GM23338 (cell line): ENCODE measurements at regions not wholly inside any gene's neighbourhood (a gene's known extent, or its start where the extent isn't known, plus 50 kb on each side); places are given as distances from the start of the nearest gene placed in this dataset.

Source experiments
- EZH2phosphoT487 ChIP-seq: fragments of 200-600 bp; sonication (generic); IDR thresholded peaks from one replicate; pipeline ENCODE4 v1.8.1; 2018; ENCODE audit warnings: antibody characterized with exemption; ENCODE audit not compliant: unreplicated experiment
- JUNB ChIP-seq: IDR thresholded peaks from one replicate; pipeline ENCODE4 v1.6.1; 2016; ENCODE audit warnings: antibody characterized with exemption; ENCODE audit not compliant: unreplicated experiment
- NANOG ChIP-seq: IDR thresholded peaks from 2 replicates; pipeline ENCODE4 v1.6.1; 2016; ENCODE audit warnings: antibody characterized with exemption, borderline replicate concordance
- POLR2AphosphoS5 ChIP-seq: IDR thresholded peaks from 2 replicates; pipeline ENCODE4 v1.6.1; 2016; ENCODE audit warnings: antibody characterized with exemption, low read depth
- TF ChIP-seq, protein P1 (sequence below): IDR thresholded peaks from one replicate; pipeline ENCODE4 v1.6.1; 2018; ENCODE audit warnings: antibody characterized with exemption; ENCODE audit not compliant: unreplicated experiment
- TF ChIP-seq, protein P2 (sequence below): fragments of 250-450 bp; sonication (Bioruptor Pico); IDR thresholded peaks from 2 replicates; pipeline ENCODE4 v1.5.0; 2020; ENCODE audit warnings: mild to moderate bottlenecking, moderate library complexity

- TF ChIP-seq, protein P1, sequence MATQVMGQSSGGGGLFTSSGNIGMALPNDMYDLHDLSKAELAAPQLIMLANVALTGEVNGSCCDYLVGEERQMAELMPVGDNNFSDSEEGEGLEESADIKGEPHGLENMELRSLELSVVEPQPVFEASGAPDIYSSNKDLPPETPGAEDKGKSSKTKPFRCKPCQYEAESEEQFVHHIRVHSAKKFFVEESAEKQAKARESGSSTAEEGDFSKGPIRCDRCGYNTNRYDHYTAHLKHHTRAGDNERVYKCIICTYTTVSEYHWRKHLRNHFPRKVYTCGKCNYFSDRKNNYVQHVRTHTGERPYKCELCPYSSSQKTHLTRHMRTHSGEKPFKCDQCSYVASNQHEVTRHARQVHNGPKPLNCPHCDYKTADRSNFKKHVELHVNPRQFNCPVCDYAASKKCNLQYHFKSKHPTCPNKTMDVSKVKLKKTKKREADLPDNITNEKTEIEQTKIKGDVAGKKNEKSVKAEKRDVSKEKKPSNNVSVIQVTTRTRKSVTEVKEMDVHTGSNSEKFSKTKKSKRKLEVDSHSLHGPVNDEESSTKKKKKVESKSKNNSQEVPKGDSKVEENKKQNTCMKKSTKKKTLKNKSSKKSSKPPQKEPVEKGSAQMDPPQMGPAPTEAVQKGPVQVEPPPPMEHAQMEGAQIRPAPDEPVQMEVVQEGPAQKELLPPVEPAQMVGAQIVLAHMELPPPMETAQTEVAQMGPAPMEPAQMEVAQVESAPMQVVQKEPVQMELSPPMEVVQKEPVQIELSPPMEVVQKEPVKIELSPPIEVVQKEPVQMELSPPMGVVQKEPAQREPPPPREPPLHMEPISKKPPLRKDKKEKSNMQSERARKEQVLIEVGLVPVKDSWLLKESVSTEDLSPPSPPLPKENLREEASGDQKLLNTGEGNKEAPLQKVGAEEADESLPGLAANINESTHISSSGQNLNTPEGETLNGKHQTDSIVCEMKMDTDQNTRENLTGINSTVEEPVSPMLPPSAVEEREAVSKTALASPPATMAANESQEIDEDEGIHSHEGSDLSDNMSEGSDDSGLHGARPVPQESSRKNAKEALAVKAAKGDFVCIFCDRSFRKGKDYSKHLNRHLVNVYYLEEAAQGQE, result no peak
- TF ChIP-seq EZH2phosphoT487 (no peak), NANOG (no peak), POLR2AphosphoS5 (no peak), JUNB (no peak)
- TF ChIP-seq, protein P2, sequence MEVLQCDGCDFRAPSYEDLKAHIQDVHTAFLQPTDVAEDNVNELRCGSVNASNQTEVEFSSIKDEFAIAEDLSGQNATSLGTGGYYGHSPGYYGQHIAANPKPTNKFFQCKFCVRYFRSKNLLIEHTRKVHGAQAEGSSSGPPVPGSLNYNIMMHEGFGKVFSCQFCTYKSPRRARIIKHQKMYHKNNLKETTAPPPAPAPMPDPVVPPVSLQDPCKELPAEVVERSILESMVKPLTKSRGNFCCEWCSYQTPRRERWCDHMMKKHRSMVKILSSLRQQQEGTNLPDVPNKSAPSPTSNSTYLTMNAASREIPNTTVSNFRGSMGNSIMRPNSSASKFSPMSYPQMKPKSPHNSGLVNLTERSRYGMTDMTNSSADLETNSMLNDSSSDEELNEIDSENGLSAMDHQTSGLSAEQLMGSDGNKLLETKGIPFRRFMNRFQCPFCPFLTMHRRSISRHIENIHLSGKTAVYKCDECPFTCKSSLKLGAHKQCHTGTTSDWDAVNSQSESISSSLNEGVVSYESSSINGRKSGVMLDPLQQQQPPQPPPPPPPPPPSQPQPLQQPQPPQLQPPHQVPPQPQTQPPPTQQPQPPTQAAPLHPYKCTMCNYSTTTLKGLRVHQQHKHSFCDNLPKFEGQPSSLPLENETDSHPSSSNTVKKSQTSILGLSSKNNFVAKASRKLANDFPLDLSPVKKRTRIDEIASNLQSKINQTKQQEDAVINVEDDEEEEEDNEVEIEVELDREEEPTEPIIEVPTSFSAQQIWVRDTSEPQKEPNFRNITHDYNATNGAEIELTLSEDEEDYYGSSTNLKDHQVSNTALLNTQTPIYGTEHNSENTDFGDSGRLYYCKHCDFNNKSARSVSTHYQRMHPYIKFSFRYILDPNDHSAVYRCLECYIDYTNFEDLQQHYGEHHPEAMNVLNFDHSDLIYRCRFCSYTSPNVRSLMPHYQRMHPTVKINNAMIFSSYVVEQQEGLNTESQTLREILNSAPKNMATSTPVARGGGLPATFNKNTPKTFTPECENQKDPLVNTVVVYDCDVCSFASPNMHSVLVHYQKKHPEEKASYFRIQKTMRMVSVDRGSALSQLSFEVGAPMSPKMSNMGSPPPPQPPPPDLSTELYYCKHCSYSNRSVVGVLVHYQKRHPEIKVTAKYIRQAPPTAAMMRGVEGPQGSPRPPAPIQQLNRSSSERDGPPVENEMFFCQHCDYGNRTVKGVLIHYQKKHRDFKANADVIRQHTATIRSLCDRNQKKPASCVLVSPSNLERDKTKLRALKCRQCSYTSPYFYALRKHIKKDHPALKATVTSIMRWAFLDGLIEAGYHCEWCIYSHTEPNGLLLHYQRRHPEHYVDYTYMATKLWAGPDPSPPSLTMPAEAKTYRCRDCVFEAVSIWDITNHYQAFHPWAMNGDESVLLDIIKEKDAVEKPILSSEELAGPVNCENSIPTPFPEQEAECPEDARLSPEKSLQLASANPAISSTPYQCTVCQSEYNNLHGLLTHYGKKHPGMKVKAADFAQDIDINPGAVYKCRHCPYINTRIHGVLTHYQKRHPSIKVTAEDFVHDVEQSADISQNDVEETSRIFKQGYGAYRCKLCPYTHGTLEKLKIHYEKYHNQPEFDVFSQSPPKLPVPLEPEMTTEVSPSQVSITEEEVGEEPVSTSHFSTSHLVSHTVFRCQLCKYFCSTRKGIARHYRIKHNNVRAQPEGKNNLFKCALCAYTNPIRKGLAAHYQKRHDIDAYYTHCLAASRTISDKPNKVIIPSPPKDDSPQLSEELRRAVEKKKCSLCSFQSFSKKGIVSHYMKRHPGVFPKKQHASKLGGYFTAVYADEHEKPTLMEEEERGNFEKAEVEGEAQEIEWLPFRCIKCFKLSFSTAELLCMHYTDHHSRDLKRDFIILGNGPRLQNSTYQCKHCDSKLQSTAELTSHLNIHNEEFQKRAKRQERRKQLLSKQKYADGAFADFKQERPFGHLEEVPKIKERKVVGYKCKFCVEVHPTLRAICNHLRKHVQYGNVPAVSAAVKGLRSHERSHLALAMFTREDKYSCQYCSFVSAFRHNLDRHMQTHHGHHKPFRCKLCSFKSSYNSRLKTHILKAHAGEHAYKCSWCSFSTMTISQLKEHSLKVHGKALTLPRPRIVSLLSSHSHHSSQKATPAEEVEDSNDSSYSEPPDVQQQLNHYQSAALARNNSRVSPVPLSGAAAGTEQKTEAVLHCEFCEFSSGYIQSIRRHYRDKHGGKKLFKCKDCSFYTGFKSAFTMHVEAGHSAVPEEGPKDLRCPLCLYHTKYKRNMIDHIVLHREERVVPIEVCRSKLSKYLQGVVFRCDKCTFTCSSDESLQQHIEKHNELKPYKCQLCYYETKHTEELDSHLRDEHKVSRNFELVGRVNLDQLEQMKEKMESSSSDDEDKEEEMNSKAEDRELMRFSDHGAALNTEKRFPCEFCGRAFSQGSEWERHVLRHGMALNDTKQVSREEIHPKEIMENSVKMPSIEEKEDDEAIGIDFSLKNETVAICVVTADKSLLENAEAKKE (CRISPR knock-in tag), result no peak
Measured at GRCh38 chr1:71298633-71299032, 217.8 kb upstream of the ZRANB2 start (continued).
